HG02973 (cell line): ENCODE measurements at regions not wholly inside any gene's neighbourhood (a gene's known extent, or its start where the extent isn't known, plus 50 kb on each side); places are given as distances from the start of the nearest gene placed in this dataset.
"Not testable (repeated sequence)": the region's sequence is repeated elsewhere in the genome, so short reads cannot be mapped to it uniquely, and the experiment has no call there.

Experiments used
- ATAC-seq: cut with Tn5 transposase; IDR thresholded peaks from one replicate; pipeline ENCODE4 v1.9.1; 2021; ENCODE audit warnings: moderate library complexity; ENCODE audit not compliant: unreplicated experiment

DNA sequence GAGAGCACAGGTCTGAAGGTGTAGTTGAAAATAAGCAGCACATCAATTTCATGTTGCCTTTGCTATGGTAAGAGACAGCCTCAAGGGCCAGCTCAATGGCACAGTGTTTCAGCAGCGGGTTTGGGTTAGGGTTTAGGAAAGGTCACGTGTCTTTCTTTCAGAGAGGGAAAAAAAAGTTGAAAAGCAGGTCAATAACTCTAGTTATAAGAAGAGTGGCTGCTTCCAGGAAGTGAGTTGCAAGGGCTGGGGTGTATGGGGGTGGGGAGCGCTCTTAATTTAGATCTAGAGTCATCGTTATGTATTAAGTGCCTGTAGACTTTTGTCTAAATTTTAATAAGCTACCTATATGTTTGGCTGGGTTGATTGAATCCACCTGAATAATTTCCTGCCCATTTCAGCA lies 118.5 kb upstream of the SPAG17 start:
- ATAC-seq: no peak

- no peak for ATAC-seq
Observed at GRCh38 chr1:118303064-118303463, 118.0 kb upstream of the SPAG17 start.

GRCh38 chr1:118302145-118302544 lies 117.1 kb upstream of the SPAG17 start:
- ATAC-seq: no peak

DNA sequence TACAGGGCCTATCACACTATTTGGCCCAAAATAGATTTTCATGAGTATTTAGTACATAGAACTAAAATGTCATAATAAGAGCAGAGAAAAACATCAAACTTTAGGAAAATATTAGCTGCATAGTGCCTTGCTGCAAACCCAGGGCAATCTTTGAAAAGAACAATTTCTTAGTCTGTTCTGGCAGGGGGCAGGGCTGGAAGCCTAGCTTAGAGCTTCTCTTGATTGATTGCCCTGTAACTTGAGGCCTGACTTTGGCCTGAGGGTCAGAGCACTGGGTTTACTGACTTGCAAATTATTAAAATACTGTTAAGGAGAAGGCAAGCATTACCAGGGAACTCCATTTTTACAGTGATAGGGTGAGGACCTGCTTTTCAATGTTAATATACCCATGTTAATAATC lies 115.8 kb upstream of the SPAG17 start:
- no peak for ATAC-seq

GRCh38 chr1:118298397-118298796 lies 113.4 kb upstream of the SPAG17 start:
- no peak for ATAC-seq

- no peak for ATAC-seq
Observed at GRCh38 chr1:118297521-118297920, 112.5 kb upstream of the SPAG17 start.

GRCh38 chr1:118294875-118295642 lies 110.0 kb upstream of the SPAG17 start:
- ATAC-seq: no peak

DNA sequence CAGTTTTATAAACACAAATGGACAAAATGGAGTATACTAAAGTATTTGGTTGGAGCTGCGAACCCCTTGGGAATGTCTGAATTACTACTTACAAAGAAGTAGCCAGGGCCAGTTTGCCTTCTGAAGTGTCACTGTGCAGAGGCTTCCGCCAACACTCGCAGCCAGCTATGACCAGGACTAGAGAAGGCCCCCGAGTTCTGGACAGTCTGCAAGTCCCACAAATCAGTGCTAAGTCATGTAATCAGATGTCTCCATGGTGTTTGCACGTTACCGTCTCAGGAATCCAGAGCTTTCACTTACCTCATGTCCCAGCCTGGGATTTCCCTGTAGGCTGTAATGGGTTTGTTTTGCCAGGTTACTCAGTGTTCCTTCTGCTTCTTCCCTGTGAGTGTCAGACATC lies 106.6 kb upstream of the SPAG17 start:
- ATAC-seq: no peak

DNA sequence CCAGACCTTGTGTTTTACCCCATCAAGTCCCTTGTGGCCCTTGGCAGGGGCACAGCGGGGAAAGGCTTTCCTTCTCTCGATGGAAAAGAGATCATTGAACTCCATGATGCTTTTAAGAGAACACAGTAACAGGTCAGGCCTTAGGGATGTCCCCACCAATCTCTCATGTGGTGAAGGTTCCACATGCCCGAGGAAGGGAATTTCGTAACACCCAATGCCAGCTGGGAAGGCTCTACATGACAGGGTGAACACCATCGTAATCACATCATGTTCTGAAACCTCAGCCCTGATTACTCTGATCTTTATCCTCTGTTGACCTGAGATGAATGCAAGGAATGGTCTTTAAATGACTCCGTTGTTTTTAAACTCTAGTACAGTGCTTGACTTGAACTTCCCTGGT lies 105.5 kb upstream of the SPAG17 start:
- no peak for ATAC-seq

DNA sequence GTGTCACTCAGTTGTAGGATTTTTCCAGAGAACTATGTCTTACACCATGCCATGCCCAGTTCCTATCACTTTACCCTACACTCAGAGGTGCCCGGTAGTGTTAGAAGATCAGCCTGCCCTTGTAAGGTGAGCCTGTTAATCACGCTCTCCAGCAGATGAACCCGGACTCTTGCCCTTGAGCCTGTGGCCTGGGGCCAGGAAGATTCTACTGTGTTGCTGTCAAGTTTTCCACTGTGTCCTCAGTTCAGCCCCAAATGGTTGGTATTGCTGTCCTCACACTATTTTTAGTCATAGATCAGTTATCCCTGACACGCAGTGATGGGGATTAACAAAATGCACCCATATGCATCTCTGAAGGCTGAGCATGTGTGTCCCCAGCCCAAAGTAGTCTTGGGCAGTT lies 105.0 kb upstream of the SPAG17 start:
- no peak for ATAC-seq

- not testable (repeated sequence) for ATAC-seq
Observed at GRCh38 chr1:118280656-118281055, 95.6 kb upstream of the SPAG17 start.

DNA sequence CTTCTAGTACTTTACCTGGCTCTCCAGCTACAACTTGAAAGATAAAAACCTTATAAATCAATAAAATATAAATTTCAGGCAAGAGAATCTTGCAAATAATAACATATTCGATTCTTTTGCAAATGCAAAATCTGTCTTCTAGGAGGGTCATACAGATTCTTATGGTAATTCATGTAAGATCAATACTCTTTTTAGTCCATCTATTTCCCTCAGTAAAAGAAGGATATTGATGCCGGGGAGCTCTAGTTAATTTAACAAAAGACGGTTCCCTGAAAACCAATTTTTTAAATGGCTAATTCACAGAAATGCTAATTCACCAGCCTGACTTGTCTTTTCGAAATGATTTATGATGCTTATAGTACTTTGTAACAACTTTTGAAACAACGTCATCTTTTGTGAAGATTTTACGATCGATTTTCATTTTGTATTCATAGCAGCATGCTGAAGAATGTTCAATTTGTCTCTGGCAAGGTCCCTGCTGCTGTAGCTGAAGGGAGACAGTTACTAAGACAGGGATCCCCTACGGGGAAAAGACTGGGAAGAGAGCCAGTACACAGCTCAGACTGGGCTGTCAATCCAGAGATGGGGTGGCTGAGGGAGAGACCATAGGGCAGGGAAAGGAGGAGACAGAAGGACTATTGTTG lies 90.6 kb upstream of the SPAG17 start:
- no peak for ATAC-seq

DNA sequence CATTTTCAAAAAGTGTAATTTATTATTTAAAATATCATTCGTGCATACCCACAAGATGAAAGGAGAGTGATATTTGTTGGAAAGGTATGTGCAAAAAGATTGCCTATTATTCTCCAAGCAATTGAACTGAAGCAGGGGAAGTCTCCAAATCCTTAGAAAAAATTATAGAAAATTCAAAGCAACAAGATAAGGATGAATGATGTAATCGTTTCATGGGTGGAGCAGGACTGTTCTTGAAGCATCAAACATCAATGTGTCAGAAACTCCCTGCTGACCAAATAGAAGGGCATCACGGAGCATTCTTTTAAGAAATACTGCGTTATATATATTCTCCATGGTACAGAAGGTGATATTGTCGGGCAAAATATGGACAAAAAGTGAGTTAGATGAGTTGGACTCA lies 87.9 kb upstream of the SPAG17 start:
- no peak for ATAC-seq

GRCh38 chr1:118271883-118272282 lies 86.9 kb upstream of the SPAG17 start:
- ATAC-seq: no peak

DNA sequence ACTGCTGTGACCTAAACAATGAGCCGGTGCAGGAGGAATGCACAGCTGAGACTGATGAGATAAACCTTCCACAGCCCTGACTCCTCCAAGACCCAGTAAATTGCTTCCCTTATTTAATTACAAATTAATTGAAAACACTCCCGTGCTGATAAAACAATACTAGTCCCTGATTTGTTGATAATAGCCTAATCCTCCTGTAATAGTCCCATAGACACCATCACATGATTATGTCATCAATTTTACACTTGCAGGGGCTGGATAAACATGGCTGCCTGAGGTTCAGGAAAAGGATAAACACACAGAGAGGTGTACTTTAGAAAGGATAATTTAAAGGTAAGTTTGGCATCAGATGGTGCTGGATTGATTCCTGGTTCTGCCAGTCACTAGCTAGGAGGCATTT lies 84.6 kb upstream of the SPAG17 start:
- ATAC-seq: no peak

- no peak for ATAC-seq
Observed at GRCh38 chr1:118266436-118266835, 81.4 kb upstream of the SPAG17 start.

DNA sequence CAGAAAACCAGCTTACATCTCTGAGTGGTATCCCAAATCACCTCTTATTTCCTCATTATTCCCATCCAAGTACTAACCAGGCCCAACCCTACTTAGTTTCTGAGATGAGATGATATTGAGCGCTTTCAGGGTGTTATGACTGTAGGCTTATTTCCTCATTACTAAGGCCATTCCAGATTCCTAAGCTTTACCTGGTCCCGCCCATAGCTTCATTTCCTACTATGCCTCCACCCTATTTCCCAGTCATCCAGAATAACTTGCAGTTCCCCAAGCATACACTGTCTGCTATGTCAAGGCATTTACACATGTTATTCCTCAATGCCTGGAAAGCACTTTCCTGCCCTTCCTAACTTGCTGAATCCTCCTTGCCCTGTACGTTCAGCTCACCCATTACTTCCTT lies 79.3 kb upstream of the SPAG17 start:
- ATAC-seq: no peak

GRCh38 chr1:118262865-118263264 lies 77.8 kb upstream of the SPAG17 start:
- ATAC-seq: no peak

GRCh38 chr1:118258975-118259374 lies 73.9 kb upstream of the SPAG17 start:
- no peak for ATAC-seq

GRCh38 chr1:118257946-118258345 lies 72.9 kb upstream of the SPAG17 start:
- ATAC-seq: no peak

DNA sequence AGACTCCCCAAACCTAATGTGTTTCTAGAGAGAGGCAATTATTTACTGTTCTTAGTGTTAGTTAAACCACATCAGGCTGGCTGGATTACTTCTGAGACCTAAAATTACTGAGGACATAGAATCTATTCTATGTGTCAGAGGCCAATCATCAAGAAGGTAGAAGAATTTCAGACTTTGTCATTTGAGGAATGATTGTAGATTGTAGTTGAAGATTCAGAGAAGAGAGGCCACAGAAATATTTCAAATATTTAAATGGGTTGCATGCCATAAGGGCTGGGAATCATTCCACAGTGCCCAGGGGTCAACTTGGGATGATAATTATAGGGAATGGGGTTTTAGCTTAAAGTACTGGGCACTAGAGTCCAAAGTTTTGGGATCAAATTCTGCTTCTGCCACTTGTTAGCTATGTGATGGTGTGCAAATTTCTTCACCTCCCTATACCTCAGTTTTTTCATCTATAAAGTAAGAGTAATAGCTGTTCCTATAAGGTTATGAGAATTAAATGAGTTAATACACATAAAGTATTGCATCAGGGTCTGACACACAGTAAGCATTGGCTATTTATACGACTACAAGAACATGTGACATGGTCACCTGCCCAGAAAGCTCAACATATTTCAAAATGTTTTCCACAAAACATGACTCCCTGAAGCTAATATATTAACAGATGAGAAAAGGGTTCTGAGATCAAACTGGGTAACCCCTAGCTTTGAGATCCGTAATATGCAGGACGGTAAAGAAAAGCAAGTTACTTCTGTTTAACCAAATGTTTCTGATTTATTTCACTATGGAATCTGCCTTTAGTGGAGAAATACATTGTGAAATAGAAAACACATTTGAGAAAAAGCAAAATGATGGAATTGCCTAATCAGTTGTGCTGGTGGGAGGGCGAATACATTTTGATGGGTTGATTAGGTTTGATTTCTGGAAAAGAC lies 69.7 kb upstream of the SPAG17 start:
- no peak for ATAC-seq

GRCh38 chr1:118254001-118254400 lies 69.0 kb upstream of the SPAG17 start:
- no peak for ATAC-seq
